HG03342 (cell line): ENCODE measurements at regions not wholly inside any gene's neighbourhood (a gene's known extent, or its start where the extent isn't known, plus 50 kb on each side); places are given as distances from the start of the nearest gene placed in this dataset.

ENCODE experiments used
- ATAC-seq: cut with Tn5 transposase; IDR thresholded peaks from one replicate; pipeline ENCODE4 v1.9.1; 2021; ENCODE audit warnings: mild to moderate bottlenecking, moderate library complexity; ENCODE audit not compliant: unreplicated experiment

DNA sequence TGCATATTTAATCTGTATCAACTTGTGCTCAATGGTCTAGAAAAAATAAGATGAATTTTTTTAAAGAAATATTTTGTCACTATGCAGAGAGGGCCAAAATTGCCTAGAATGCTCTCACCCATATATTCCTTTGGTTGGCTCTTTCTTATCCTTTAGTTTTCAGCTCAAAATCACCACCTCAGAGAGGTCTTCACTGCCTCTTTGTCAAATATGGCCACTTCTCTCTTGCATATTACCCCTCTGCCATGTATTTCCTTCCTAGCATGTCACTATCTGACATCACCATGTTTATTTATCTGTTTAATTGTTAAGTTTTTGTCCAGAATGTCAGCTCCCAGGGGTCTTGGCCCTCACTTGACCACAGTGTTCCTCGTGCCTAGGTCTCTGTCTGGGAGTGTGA, 535.2 kb upstream of the CDH2 start:
- ATAC-seq = no peak

DNA sequence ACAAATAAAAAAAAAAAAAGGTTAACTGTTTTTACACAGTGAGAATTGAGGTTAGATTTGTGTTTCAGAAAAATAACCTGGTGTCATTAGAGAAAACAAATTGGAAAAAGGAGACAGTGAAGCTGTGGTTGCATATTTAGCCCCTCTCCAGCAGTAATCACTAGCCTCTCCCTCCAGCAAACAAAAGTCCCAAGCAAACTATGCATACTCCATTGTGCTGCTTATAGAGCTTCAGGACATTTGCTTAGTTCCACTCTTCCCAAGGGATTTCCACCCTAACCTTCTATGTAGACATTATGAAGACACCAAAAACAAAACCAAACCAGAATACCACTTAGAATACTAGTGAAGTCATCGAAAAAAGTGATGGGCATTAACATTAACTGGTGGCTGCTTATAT, 534.2 kb upstream of the CDH2 start:
- no peak for ATAC-seq

DNA sequence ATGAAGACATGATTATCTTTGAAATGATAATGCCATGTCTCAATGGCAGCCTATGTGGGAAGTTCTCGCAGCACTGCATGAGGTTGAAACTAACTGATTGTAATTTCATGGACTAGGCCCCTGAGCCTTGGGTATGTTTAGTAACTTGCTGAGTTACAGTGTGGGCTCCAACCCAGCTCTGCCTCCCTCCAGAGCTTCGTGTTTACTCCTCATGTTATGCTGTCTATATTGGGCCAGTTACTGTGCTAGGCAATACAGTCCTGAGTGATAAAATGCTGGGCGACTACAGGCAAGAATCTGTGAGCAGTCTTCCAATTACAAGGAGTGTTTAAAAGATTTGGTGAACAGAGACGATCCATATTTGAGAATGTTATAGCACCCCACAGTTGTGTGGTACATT, 530.1 kb upstream of the CDH2 start:
- ATAC-seq = no peak

DNA sequence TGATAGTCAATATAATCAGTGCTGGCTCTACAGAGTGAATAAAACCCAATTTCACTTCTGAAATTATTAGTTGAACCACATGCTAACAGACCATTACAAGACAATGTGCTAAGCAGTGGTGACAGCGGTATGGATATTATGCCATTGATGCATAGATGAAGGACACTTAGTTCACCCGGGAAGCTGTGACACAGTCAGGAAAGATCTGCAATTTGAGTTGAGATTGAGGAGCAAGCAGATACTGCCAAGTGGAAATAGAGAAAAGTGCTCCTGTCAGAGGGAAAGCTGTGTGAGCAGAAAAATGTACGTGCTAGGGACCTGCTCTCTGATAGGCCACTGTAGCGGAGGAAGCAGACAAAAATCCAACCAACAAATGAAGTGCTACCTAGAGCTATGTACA, 529.5 kb upstream of the CDH2 start:
- no peak for ATAC-seq

DNA sequence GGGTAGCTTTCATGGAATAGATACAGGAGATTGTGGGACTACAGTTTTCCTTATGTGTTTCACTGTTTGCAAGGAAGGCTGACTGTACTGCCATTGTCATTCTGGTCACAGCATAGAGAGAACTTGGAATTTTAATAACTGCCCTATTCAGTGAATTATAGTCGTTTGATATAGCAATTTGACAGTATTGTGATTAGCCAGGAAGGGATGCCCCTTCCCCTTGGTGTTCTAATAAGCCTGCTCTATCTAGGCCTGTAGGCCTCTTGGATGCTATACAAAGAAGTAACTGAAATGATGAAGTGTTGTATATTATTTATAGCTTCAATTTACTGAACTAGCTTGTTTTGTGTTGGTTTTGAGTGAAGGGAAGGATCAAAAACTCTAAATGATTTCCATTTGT, 528.6 kb upstream of the CDH2 start:
- no peak for ATAC-seq

DNA sequence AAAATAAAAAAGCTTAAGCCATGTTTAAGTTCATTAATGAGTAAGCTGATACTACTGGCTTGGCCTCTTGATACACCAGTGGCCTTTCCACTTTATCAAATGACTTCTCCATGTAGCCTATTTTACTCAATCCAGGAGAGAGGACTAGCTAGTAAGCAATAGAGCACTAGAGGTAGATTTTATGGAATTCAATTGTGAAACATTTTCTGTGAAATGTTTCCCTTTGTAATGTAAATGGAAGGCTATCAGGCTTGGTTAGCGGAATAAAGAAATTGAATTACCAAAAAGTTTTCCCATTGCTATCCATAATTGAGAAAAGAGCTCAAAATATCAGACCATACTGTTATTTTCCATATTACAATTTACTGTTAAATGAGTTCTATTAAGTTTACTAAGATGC, 515.4 kb upstream of the CDH2 start:
- ATAC-seq = no peak

DNA sequence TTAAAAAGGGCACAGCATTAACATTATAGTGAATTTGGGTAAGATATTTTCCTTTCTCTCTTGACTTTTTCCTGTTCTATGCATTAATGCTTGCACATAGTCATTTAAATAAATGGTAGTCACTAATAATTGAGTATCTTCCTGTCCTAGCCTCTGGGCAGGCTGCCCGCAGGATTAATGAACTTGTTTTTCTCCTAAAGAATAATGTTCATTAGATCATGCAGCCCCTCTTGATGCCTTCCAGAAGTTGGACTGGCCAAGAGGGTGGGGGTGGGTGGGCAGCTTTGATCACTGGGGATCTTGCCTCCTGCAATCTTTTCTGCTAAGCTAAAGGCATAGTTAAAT, 514.5 kb upstream of the CDH2 start:
- no peak for ATAC-seq

DNA sequence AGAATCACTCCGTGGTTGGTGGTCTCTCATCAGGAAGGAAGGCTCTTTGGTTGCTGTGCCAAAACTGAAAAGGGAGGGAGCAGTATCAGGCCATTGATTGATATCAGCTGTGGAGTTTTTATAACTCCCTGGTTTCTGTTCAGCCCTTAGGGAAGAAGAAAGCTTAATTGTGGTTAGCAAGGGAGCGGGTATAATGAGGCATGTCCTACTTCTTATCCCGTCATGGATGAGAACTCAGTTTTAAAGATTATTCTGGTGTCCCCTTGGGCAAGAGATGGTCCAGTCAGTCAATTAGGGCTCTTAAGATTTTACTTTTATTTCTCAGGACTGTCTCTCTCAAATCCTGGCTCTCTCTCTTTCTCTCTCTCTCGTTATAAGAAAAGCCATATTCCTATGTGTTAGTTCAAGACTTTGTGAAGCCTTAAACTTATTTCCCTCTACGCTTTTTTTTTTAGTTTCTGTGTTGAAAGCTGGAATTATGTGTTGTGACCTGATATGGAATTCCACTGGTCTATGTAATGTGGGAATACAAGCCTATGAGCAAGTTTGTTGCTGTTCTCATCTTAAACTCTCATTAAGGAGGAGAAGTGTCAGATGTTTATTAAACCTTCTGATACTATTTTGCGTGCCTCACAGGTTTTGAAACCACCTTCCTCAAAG, 514.0 kb upstream of the CDH2 start:
- ATAC-seq = no peak

DNA sequence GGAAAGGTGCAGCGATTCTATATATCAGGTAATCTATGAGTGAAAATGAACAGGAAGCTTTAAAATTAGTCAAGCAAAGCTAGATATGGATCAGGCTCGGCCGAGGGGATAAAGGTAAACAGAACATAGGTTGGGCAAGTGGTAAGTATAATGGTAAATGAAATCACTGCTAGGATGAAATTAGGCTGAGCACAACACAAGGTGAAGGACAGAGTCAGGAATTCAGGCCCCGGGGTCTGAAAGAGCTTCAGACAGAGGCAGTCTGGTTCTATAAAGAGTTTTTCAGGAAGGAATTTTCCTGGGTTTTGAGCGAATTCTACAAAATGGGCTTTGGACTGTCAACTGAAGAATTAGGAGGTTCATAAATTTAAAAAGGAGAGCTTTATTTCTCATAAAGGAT, 513.2 kb upstream of the CDH2 start:
- no peak for ATAC-seq

DNA sequence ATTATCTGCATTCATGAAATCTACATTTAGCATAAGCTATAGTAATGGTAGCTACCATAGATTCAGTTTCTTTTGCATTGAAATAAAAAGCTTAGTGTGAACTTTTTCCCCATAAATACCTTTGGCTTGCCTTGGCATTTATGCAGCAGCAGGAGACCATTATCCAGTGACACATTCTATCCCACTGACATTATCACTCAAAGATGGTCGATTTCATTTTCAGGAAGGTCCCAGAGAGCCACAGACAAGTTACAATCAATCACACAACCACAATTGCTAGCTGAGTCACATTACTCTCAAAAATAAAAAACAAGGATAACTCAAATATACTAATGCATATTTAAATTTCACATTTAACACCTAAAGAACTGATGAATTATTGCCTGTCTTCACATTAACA, 512.7 kb upstream of the CDH2 start:
- ATAC-seq = no peak

DNA sequence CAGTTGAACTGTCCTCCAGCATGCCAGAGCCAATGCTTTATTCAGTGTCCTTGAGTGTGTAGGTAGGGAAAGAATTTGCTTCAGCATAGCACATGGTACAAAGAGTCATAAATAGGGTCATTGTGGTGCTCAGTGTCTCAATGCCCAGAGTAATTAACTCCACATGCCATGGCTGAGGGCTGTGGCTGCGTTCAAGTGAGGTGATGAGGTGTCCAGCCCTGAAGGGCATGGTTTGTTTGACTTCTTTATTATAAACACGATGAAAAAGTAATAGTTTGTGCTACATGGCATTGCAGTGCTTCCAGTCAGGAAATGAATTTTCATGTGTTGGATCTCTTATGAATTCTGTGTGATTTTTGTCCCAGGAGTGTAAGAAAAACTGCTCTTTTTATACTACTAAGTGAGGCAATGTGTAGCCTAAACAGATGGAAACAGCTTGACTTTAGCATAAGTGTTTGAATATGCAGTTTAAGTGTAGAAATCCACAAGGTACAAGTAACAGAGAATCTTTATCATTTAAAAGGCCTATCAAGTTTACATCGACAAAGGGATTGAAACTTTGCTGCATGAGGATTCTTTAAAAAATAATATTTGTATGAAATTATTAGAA, 507.9 kb upstream of the CDH2 start:
- ATAC-seq = no peak

DNA sequence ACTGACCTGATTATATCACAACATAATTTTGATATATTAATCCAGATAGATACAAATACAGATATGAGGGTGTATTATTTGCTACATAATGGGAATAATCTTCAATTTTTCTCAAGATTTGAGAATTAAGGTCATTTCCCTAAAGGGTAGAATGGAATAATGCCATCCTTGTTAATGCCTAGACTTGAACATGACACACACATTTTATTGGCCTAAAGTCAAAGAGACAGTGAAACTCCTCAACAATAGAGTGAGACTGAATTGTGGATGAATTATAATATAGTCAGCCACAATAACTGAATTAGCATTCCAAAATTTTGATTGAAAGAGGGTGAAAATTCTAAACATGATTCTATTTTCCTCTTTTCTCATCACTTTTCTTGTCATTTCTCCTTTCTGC, 506.0 kb upstream of the CDH2 start:
- no peak for ATAC-seq

DNA sequence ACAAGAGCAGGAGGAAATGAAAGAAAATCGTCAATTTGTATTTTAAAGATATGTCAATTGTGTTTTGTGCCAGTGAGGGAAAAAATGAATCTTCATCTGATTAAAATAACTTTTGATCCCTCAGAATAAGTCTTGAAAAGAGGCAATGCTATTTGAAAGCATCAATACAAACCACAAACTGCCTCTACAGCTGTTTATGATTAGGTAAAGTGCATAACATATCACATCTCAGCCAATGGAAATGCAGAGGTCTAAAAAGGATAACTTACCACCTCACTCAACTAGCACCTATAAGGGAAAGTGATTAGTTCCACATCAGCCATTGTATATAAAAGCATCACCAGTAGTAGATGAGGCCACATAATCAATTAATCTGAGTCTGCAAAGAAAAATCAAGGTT, 492.2 kb upstream of the CDH2 start:
- no peak for ATAC-seq

DNA sequence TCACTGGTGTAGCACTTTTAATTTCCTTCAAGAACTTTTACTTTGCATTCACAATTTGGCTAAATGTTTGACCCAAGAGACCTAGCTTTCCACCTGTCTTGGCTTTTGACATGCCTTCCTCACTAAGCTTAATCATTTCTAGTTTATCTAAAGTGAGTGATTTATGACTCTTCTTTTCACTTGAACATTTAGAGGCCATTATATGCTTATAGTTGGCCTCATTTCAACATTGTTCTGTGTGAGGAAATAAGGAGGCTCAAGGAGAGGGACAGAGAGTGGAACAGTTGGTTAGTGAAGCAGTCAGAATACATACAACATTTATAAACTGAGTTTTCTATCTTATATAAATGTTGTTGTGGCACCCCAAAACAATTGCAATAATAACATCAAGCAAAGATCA, 489.3 kb upstream of the CDH2 start:
- no peak for ATAC-seq

DNA sequence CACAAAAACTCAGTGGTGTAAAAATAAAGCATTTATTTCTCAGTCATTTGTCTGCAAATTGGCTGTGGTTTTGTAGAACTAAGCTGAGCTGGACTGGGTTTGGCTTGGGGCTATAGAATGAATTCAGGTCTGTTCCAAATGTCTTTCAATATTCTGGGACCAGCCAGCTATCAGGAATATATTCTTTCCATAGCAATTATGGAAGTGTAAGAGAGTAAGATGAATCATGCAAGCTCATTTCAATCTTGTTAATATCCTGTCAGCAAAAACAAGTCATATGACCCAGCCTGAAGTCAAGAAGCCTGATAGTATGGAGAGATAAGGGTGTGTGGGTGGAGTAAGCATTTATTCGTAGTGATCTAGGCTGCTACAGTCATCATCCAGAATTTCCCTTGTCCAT, 481.0 kb upstream of the CDH2 start:
- no peak for ATAC-seq

DNA sequence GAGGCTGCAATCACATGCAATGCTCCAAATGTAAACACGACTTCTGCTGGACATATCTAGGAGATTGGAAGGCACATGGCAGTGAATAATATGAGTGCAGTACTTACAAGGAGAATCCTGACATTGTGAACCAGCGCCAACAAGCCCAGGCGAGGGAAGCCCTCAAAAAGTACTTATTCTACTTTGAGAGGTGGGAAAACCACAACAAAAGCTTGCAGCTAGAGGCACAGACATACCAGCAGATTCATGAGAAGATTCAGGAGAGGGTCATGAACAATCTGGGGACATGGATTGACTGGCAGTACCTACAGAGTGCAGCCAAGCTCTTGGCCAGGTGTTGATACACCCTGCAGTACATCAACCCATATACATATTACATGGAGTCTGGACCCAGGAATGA, 475.7 kb upstream of the CDH2 start:
- no peak for ATAC-seq

DNA sequence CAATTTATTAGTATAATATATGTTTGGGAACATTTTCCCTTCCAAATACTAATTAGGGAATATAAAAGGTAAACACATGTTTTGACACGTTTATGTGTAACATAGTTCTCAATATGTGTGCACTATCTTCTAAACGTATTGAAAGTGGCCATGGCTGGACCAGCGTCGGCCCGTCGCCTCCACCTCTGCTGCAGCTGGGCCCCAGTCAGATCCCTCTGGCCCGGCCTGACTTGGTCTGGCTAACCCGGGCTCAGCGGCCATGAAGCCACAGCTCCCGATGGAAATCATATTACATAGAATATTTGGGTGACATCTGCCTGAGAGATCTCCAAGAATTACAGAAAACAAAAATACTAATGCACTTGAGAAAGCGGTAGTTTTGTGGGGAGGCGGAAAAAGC, 474.4 kb upstream of the CDH2 start:
- ATAC-seq = no peak

DNA sequence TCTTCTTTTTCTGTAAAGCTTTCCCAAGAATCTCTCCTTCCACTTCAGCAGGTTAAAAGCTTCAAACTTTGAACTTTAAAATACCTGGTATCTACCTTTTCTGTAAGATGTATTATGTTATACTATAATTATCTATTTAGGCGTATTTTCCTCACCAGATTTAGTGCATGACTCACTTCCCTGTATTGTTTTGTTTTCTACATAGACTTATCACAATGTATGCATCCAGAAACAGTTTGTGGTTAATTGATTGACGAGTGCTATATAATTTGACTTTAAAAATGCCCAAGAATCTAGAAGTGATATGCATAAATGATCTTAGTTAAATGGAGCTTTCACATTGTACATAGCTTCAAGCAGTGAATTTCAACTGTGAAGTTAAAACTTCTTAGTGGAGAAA, 473.9 kb upstream of the CDH2 start:
- ATAC-seq = no peak

DNA sequence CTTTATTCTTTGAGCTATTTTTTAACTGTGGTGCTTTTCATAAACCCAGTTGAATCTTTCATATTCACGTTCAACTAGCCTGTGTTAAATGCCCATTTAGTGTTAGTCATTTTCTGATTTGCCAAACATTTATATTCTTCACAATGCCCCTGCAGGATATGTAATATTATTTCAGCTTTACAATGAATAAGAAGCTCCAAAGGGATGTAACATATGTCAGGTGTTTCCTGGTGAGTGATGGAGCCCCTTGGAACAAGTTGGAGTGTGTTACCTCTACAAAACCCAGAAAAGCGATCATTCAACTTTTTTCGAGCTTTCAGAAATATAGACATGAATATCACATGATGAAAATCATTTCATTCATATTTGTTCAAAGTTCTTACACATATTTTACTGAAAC, 471.0 kb upstream of the CDH2 start:
- ATAC-seq = no peak

DNA sequence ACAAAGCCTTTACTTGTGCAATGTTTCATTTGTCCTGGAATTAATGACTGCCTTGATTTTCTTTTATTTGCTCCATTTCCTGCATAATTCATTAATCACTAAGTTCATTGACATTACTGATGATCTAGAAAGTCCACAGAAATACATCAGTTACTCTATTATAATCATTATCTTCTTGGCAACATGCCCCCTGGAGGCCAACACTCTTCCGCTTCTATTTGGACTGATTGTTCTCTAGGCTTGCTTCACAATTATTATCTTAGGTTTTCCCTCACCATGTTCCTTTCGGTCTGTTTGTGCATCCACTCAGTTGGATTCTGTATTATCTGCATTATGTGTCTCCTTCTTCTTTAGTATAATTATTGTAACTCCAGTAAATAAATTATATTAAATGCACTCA, 461.0 kb upstream of the CDH2 start:
- no peak for ATAC-seq

DNA sequence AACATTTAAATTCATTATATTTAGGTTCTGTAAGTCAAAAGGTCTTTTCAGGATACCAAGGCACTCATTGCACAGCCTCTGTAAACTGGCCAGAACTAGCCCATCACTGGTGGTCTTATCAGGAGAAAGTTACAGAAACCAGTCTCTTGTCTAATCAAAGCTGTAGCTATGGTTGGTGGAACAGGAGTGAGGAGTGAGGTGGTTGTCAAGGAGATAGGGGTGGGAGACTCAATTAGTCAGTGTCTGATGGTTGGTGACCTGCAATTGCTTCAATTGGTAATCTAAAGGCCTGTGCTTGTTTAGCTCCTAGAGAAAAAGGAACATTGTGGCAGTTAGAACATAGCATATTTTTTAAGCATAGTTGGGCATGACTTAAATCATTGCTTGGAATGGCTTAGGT, 458.6 kb upstream of the CDH2 start:
- ATAC-seq = no peak

DNA sequence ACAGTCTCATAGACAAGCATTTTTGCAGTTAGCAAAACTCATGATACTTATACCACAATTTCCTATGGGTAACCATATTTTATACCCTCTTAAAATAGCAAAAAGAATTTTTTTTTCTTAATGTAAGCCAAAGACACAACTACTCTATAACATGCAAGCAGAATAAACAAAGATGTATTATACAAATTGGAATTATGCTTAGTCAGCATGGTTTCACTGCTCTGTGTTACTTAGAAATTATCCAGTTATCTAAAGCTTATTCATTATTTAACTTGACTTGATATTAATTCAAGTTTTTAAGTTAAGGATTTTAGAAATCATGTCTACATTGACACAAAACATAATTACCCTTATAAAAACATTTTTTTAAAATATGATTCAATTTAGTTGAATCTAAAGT, 449.8 kb upstream of the CDH2 start:
- ATAC-seq = no peak

DNA sequence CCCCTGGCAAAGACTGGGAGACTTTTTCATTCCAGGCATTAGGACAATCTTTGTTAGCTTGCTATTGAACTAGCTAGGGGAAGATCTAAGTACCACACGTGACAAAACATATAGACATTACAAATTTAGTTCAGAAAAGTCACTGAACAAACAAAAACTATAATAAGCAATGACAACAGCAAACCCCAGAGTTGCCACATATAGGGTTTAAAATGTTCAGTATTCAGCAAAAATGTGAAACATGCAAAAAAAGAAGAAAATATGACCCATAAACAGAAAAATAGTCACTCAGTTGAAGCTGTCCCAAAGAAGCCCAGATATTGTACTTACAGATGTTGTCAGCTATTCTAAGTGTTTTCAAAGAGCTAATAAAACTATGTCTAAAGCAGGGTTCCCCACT, 431.1 kb upstream of the CDH2 start:
- no peak for ATAC-seq
